ENCODE measurements at regions not wholly inside any gene's neighbourhood (a gene's known extent, or its start where the extent isn't known, plus 50 kb on each side); places are given as distances from the start of the nearest gene placed in this dataset.

DNA sequence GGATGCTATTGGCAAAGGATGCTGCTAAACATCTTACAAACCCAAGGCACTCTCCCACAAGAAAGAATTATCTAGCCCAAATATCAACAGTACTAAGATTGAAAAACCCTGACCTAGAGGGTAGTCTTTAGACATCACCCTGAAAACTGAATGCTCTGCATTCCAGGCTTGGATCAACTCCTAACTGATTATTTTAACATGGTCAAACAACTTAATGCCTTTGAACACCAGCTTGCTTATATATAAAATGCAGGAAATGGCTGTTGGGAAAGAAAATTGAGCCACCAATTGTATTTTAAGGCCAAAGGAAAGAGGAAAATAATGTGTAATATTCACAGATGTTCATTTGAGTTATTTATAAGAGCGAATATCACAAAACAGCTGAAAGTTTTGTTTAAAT, 72.2 kb upstream of the C1orf87 start:
- Mint-ChIP-seq H3K36me3 (ENCODE audit: low read depth, unreplicated experiment) (no peaks in the 10 kb centered on the region), H3K4me3 (ENCODE audit: unreplicated experiment) (no peak overlapping the region), H3K9me3 (ENCODE audit: unreplicated experiment) (no peaks in the 10 kb centered on the region), H3K27me3 (ENCODE audit: unreplicated experiment) (no peaks in the 10 kb centered on the region), H3K4me1 (ENCODE audit: unreplicated experiment) (peaks cover 8% of the 10 kb centered on the region), H3K27ac (ENCODE audit: unreplicated experiment) (no peak overlapping the region)
- no peak for TF ChIP-seq CTCF (IDR thresholded peaks at IDR 0.05; ENCODE audit: unreplicated experiment)
- no peak for DNase-seq (ENCODE audit: low spot score)

GRCh38 chr1:60141743-60142142, 68.2 kb upstream of the C1orf87 start:
- Mint-ChIP-seq H3K27ac (ENCODE audit: unreplicated experiment) (no peak overlapping the region), H3K4me3 (ENCODE audit: unreplicated experiment) (no peak overlapping the region), H3K27me3 (ENCODE audit: unreplicated experiment) (no peaks in the 10 kb centered on the region), H3K36me3 (ENCODE audit: low read depth, unreplicated experiment) (no peaks in the 10 kb centered on the region), H3K9me3 (ENCODE audit: unreplicated experiment) (no peaks in the 10 kb centered on the region), H3K4me1 (ENCODE audit: unreplicated experiment) (no peaks in the 10 kb centered on the region)
- no peak for TF ChIP-seq CTCF (IDR thresholded peaks at IDR 0.05; ENCODE audit: unreplicated experiment)
- no peak for DNase-seq (ENCODE audit: low spot score)

DNA sequence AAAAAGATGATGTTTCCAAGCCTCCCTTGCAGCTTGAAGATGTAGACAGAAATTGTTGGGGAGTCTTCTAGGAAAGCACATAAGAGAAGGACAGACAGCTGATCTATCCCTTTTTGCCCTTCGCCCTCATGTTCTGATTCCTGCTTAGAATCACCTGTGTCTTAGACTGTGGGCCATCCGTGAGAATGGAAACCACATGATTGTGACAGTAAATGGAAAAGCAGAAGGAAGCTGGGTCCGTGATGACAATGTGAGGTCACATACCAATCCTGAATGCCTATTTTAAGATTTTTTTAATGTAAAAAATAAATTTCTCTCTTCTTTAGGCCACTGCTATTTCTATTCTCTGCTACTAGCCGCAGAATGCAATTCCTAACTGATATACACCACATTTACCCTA, 67.7 kb upstream of the C1orf87 start:
- Mint-ChIP-seq H3K27ac (ENCODE audit: unreplicated experiment) (no peak overlapping the region), H3K27me3 (ENCODE audit: unreplicated experiment) (no peaks in the 10 kb centered on the region), H3K4me1 (ENCODE audit: unreplicated experiment) (no peaks in the 10 kb centered on the region), H3K4me3 (ENCODE audit: unreplicated experiment) (no peak overlapping the region), H3K36me3 (ENCODE audit: low read depth, unreplicated experiment) (no peaks in the 10 kb centered on the region), H3K9me3 (ENCODE audit: unreplicated experiment) (no peaks in the 10 kb centered on the region)
- no peak for DNase-seq (ENCODE audit: low spot score)
- TF ChIP-seq CTCF (IDR thresholded peaks at IDR 0.05; ENCODE audit: unreplicated experiment), result no peak

DNA sequence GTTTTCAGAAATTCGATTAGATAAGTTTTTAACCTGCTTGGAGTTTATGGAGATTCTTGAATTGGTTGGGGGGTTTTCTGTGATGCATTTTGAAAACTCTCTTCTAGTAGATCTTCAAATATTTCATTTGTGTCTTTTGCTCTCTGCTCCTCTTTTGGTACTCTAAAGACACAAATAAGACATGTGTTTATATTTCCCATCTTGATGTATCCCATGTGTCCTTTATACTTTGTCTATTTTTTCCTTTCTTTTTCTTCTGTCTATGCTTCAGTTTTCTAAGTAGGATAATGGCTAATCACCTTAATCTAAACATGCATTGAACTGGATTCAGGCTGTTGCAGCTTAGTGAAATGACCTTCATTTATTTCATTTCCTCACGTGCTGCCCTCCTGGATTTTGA, 63.8 kb upstream of the C1orf87 start:
- H3K9me3 Mint-ChIP-seq (ENCODE audit: unreplicated experiment), result no peaks in the 10 kb centered on the region
- DNase-seq (ENCODE audit: low spot score), result no peak
- no peak overlapping the region for H3K27ac Mint-ChIP-seq (ENCODE audit: unreplicated experiment)
- peaks cover 4% of the 10 kb centered on the region for H3K27me3 Mint-ChIP-seq (ENCODE audit: unreplicated experiment)
- H3K4me1 Mint-ChIP-seq (ENCODE audit: unreplicated experiment), result peaks cover 3% of the 10 kb centered on the region
- H3K36me3 Mint-ChIP-seq (ENCODE audit: low read depth, unreplicated experiment), result no peaks in the 10 kb centered on the region
- no peak overlapping the region for H3K4me3 Mint-ChIP-seq (ENCODE audit: unreplicated experiment)
- TF ChIP-seq CTCF (IDR thresholded peaks at IDR 0.05; ENCODE audit: unreplicated experiment), result no peak

GRCh38 chr1:60136395-60136794, 62.8 kb upstream of the C1orf87 start:
- TF ChIP-seq CTCF (IDR thresholded peaks at IDR 0.05; ENCODE audit: unreplicated experiment), result no peak
- H3K36me3 Mint-ChIP-seq (ENCODE audit: low read depth, unreplicated experiment), result no peaks in the 10 kb centered on the region
- no peak overlapping the region for H3K27ac Mint-ChIP-seq (ENCODE audit: unreplicated experiment)
- no peak for DNase-seq (ENCODE audit: low spot score)
- H3K4me1 Mint-ChIP-seq (ENCODE audit: unreplicated experiment), result peaks cover 3% of the 10 kb centered on the region
- H3K9me3 Mint-ChIP-seq (ENCODE audit: unreplicated experiment), result no peaks in the 10 kb centered on the region
- H3K4me3 Mint-ChIP-seq (ENCODE audit: unreplicated experiment), result no peak overlapping the region
- peaks cover 4% of the 10 kb centered on the region for H3K27me3 Mint-ChIP-seq (ENCODE audit: unreplicated experiment)

Data from endothelial cell (in vitro differentiated cells).